HG02938 (cell line): ENCODE measurements at regions not wholly inside any gene's neighbourhood (a gene's known extent, or its start where the extent isn't known, plus 50 kb on each side); places are given as distances from the start of the nearest gene placed in this dataset.
"Not testable (repeated sequence)": the region's sequence is repeated elsewhere in the genome, so short reads cannot be mapped to it uniquely, and the experiment has no call there.

ENCODE experiments used
- ATAC-seq: cut with Tn5 transposase; IDR thresholded peaks from one replicate; pipeline ENCODE4 v1.9.1; 2021; ENCODE audit warnings: mild to moderate bottlenecking, moderate library complexity; ENCODE audit not compliant: unreplicated experiment

DNA sequence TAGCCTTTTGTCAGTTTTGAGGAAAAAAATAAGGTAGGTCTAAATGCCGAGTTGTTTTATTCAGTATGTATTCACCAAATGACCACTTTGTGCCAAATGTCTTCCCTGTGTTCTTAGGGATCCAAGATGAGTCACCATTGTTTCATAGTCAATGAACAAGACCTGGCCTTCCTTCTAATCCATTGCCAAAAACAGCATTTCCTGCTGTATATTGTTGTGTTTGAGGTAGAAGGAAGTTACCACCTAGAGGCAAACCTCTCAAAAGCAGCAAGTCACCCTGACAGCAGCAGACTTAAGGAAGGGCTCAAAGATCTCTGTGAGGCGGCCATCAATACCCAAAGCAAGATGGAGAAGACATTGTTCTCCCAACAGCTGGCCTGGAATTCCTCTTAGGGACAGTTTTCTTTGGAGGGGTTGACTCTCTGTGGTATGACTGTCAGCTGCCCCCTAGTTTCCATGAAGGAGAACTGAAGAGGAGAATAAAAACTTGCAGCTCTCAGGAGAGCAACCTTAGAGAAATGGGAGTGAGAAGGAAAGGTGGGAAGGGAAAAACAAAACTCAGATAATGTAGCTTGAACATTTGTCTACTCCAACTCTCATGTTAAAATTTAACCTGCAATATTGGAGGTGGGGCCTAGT lies 328.3 kb downstream of the LRATD1 start:
- no peak for ATAC-seq

DNA sequence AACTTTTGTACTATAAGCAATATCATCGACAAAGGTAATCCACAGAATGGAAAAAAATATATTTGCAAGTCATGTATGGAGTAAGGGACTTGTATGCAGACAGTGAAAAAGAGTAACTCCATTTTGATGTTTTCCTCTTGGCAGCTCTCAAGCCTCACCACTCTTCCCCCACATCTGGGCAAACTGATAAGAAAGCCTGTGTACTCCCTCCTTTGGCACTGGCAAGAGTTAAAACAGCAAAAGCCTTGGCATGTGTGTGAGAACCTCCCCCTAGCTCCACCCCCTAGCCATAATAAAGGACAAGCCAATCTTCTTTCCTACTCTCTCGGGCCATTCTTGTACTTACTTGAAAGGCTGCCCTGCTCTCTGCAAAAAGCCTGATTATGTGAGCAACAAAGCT lies 335.2 kb downstream of the LRATD1 start:
- no peak for ATAC-seq

GRCh38 chr2:14975381-14975780 lies 342.9 kb downstream of the LRATD1 start:
- no peak for ATAC-seq

GRCh38 chr2:14977021-14977420 lies 344.5 kb downstream of the LRATD1 start:
- ATAC-seq = no peak

- no peak for ATAC-seq
Observed at GRCh38 chr2:14978845-14979244, 346.3 kb downstream of the LRATD1 start.

DNA sequence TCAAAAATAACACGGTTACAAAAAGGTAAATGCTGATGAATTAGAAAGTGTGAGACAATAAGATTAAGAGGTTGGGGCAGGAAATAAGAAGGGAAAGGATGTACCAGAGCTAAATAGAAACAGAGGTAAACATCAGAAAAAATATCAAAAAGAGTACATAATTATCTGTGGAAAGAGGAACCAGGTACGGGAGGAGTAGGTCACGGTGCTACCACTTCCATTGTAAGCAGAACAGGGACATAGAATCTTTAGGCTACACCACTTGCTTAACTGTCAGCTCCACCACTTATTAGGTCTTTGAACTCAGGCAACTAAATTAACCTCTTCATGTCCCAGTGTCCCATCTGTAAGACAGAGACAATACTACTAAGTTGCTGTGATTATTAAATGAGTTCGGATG lies 350.3 kb downstream of the LRATD1 start:
- no peak for ATAC-seq

- ATAC-seq = no peak
Observed at GRCh38 chr2:14988600-14988999, 356.1 kb downstream of the LRATD1 start.

DNA sequence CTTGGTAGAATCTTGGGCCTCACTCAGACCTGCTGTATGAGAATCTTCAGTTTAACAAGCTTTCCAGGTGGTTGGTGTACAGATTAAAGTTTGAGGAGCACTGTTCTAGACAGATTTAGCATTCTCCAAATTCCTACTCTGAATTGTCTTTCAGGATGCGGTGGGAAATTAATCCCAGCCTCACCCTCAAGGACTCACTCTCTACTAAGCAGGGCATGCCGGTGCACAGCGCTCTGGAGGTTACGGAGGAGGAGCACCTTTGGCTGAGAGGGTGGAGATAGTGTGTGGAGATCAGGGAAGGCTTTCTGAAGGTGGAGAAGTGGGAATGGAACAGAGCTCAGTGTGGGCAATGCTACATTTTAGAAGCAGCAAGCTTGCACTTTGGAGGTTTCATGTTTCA lies 359.2 kb downstream of the LRATD1 start:
- ATAC-seq = no peak

DNA sequence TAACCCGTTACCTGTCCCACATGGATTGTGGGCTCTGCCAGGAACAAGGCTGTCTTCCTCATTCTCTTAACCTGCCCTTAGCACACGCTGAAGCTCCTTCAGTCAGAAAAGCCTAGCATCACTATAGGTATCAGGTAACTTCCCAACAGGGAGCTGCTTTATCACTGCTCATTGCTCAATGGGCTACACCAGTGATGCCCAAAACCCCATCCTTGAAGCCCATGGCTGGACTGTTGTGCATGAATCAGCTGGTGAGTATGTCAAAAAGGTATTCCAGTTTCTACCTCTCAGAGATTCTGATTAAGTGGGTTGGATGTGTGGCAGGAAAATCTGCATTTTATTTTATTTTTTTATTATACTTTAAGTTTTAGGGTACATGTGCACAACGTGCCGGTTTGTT lies 362.2 kb downstream of the LRATD1 start:
- no peak for ATAC-seq

DNA sequence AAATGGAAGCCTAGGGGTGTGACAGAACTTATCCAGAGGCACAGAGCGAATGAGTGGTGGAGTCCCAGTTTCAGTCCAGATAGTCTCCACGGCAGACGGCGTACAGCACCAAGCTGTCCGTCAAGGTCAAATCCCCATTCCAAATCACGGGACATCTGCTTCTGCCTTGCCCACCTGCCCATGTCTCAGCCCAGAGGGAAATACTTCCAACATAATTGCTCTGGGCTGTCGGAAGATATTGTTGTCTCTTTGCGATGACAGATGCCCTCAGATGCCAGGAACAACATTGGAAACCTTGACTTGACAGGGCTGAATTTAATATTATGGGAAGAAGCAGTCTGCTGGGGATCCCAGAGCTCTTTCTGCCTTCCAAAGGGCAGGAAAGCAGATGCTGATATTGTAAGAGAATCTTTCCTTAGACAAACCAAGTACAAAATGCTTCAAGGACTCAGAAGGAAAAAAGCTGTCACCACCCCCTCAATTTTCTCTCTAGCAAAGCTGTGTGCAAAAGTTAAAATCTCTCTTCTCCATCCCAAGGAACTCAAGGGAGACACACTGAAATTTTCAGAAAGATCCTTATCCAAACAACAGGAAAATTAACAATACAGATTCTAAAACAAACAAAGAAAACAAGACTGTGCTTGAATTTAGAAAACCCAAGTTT lies 364.0 kb downstream of the LRATD1 start:
- no peak for ATAC-seq

GRCh38 chr2:14998546-14998945 lies 366.0 kb downstream of the LRATD1 start:
- no peak for ATAC-seq

- no peak for ATAC-seq
Observed at GRCh38 chr2:14999114-14999661, 366.7 kb downstream of the LRATD1 start.

DNA sequence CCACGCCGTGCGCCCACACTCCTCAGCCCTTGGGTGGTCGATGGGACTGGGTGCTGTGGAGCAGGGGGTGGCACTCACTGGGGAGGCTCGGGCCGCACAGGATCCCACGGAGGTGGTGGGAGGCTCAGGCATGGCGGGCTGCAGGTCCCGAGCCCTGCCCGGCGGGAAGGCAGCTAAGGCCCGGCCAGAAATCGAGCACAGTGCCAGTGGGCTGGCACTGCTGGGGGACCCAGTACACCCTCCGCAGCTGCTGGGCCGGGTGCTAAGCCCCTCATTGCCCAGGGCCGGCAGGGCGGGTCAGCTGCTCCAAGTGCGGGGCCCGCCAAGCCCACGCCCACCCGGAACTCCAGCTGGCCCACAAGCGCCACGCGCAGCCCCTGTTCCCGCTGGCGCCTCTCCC lies 370.0 kb downstream of the LRATD1 start:
- not testable (repeated sequence) for ATAC-seq

- ATAC-seq = peak; percentile 67
Observed at GRCh38 chr2:15006667-15007066, 374.1 kb downstream of the LRATD1 start.

- ATAC-seq = no peak
Observed at GRCh38 chr2:15009681-15010080, 377.2 kb downstream of the LRATD1 start.

DNA sequence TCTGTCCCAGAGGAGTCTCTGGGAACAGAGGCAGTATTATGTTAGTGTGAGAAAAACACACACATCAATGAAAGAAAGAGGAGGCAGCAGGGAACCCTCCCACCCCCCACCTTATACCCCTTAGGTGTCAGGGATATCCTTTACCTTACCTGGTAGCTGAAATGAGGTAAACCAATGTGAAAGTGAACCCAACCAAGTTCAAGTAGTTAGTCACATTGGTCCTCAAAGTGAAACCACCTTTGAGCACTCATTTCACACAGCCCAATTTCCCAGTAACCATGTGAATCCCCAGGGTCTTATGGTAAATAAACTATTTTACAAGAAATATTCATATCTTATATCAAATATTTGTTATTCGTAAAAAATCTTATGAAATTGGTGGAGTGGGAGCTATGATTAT lies 377.8 kb downstream of the LRATD1 start:
- ATAC-seq = peak; percentile 79

DNA sequence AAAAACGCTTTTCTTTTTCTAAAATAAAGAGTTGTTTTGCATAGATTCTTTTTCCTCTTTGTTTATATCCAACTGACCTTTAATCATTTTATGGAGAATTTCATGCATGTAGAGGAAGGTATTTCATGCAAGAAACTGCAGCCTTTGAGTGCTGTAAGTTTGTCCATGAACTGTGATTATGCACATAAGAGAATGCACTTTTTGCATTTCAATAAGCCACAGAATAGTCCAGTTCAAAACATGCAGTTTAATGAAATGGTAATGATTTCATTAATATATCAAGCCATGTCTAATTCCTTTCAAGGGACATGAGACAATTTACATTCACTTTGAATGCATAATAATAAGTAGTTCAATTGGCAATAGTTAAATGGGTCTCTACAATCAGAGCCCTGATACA lies 386.3 kb downstream of the LRATD1 start:
- ATAC-seq = no peak

- ATAC-seq = no peak
Observed at GRCh38 chr2:15023221-15023620, 390.7 kb downstream of the LRATD1 start.

DNA sequence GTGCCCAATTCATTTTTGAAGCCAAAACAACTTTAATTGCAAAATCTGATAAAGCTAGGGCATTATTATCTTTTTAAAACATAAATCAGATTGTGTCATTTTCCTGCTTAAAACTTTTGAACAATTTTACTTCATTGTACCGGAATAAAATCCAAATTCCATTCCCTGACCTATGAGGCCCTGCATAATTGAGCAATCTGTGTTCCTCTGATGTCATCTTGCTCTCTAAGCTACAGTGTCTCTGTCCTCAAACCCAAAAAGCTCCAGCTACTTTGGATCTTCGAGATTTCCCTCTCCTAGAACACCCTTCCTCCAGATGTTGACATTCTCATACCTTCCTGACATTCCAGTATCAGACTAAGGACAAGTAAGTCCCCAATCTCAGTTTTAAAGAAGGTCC lies 395.9 kb downstream of the LRATD1 start:
- ATAC-seq = no peak

- peak; percentile 99 for ATAC-seq
Observed at GRCh38 chr2:15031745-15032240, 399.3 kb downstream of the LRATD1 start.

DNA sequence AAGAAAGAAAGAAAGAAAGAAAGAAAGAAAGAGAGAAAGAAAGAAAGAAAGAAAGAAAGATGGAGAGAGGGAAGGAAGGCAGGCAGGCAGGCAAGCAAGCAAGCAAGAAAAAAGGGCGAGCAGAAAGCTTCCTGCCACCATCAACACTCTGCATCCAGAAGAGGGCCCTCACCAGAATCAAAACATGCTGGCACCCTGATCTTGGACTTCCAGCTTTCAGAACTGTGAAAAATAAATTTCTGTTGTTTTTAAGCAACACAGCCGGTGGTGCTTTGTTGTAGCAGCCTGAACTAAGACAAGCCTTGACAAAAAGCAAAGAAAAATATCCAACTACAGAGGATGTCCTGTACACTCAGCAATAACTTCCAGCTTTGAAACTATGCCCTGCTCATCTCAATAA lies 401.7 kb downstream of the LRATD1 start:
- no peak for ATAC-seq

- no peak for ATAC-seq
Observed at GRCh38 chr2:15034860-15035259, 402.3 kb downstream of the LRATD1 start.
